Omental fat pad (tissue), 3 donors: ENCODE measurements at regions not wholly inside any gene's neighbourhood (a gene's known extent, or its start where the extent isn't known, plus 50 kb on each side); places are given as distances from the start of the nearest gene placed in this dataset.
"Not testable (repeated sequence)": the region's sequence is repeated elsewhere in the genome, so short reads cannot be mapped to it uniquely, and the experiment has no call there.

ENCODE experiments used
- ATAC-seq: fragments of 150-250 bp; one replicate; pipeline ENCODE4 v1.9.1; 2016; ENCODE audit warnings: mild to moderate bottlenecking, moderate library complexity; ENCODE audit not compliant: low FRiP score
- DNase-seq: peaks from one replicate; pipeline ENCODE4 v3.0.0-alpha.2; 2019; ENCODE audit warnings: low spot score
- TF ChIP-seq, protein P1 (sequence below), 3 donors: fragments of 450-650 bp; IDR thresholded peaks; one replicate each; pipeline ENCODE4 v1.5.1; 2016 to 2017; ENCODE audit warnings: antibody characterized with exemption in 3 of 3, mild to moderate bottlenecking in 3 of 3, moderate library complexity in 2 of 3

DNA sequence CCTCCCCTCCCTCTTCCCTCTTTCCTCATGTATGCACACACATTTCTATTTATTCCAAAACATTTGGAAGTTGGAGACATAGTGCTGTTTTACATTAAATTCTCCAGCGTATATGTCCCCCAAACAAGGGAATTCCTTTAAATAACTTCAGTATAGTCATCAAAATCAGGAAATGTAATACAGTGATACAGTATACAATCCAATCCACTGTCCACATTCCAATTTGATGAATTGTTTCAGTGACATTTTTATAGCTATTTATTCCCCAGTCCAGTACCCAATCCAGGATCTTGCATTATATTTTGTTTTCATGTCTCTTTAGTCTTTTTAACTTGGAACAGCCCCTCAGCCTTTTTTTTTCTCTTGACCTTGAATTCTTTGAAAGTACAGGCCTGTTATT, 233.0 kb downstream of the DKK2 start:
- DNase-seq, result no peak
- no peak for ATAC-seq
- TF ChIP-seq, protein P1, sequence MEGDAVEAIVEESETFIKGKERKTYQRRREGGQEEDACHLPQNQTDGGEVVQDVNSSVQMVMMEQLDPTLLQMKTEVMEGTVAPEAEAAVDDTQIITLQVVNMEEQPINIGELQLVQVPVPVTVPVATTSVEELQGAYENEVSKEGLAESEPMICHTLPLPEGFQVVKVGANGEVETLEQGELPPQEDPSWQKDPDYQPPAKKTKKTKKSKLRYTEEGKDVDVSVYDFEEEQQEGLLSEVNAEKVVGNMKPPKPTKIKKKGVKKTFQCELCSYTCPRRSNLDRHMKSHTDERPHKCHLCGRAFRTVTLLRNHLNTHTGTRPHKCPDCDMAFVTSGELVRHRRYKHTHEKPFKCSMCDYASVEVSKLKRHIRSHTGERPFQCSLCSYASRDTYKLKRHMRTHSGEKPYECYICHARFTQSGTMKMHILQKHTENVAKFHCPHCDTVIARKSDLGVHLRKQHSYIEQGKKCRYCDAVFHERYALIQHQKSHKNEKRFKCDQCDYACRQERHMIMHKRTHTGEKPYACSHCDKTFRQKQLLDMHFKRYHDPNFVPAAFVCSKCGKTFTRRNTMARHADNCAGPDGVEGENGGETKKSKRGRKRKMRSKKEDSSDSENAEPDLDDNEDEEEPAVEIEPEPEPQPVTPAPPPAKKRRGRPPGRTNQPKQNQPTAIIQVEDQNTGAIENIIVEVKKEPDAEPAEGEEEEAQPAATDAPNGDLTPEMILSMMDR (IDR thresholded peaks at IDR 0.05), result no peak

DNA sequence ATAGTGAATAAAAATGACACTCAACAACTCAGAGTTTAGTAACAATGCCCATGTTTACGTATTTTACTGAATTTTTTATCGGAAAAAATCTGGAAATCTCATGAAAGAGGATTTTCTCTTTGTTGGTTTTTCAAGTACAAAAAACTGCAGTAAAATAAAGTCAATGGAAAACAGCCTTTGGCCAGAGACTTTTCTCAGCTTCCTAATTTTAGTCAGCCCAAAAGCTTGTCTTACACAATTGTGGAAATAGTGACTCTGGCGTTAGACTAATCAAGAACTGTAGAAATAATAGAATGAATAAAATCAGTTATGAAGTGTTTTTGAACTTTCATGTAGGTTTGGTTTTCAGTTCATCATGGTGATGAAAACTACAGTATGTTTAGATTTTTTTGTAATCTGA, 234.7 kb downstream of the DKK2 start:
- DNase-seq (no peak), ATAC-seq (no peak)
- TF ChIP-seq, protein P1 (IDR thresholded peaks at IDR 0.05), result no peak

DNA sequence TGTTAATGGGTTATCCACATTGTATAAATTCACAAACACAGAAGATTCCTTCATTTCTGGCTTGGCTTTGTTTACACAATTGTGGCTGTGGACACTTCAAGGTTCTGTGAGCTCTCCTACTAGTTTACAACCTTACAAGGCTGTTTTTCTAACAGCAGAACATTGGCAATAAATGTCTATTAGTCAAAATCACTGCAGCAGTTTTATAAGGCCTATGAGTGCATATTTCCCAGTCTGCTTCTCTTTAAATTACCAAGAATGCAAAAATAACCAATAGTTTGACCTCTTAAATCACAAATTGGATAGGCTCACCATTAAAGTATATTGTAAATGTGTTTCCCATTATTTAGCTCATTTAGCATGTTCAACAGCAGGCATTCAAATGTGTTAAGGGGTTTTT, 239.2 kb downstream of the DKK2 start:
- ATAC-seq (no peak), DNase-seq (no peak)
- TF ChIP-seq, protein P1 (IDR thresholded peaks at IDR 0.05), result no peak

DNA sequence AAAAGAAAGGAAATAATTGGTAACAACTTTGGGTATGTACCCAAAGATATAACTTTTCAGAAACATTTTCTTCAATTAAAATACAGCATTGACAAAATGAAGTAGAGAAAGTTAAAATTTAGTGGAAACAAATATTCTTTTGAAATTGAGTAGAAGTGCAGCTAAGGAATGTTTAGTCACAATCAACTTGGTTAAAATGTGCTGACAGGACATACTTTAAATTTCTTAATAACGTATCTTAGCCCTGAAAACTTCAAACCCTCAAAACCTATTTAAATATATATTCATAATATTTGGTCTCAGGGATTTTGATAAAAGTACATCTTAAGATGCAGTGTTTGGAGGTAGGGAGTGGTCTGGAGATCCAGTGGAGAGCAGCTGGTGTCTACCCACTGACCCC, 240.8 kb downstream of the DKK2 start:
- TF ChIP-seq, protein P1 (IDR thresholded peaks at IDR 0.05), result no peak
- no peak for ATAC-seq
- DNase-seq, result no peak

DNA sequence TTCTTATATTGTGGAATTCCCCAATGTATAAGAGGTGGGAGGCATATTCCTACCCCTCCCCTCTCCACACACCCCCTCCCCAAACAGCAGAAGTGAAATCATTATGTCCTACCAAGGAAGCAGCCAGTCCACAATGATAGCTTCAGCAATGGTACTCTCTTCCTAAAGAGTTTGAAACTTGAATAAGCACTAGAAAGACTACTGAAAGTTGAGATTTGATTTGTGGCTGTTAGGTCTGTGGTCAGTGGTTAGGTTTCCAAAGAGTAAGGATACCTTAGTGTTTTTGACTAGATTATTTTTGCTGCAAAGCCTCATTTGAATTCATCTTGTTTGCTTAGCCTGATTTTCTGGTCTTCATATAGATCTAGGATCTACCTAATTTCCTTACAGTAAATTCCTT, 242.2 kb downstream of the DKK2 start:
- no peak for DNase-seq

DNA sequence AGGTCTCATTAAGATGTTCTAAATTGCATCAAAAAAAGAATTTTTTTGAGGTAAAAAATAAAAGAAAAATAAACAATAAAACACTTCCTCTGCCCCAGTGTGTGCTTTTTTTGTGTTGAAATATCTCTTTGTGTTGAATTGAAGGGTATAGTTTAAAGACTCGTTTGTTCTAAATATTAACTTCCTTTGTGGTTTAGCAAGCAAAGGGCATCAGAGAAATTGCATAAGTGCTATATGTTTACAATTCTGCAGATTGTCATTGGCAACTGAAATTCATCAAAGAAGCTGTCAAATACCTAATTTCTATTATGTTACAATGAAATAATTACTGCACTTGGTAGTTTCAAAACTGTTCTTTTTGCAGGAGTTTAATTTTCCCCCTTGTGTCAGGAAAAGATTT, 260.5 kb downstream of the DKK2 start:
- no peak for DNase-seq
- TF ChIP-seq, protein P1 (IDR thresholded peaks at IDR 0.05), result no peak
- ATAC-seq, result no peak

More for the DNA sequence above, 242.2 kb downstream of the DKK2 start:
- TF ChIP-seq, protein P1 (IDR thresholded peaks at IDR 0.05), result no peak
- no peak for ATAC-seq

DNA sequence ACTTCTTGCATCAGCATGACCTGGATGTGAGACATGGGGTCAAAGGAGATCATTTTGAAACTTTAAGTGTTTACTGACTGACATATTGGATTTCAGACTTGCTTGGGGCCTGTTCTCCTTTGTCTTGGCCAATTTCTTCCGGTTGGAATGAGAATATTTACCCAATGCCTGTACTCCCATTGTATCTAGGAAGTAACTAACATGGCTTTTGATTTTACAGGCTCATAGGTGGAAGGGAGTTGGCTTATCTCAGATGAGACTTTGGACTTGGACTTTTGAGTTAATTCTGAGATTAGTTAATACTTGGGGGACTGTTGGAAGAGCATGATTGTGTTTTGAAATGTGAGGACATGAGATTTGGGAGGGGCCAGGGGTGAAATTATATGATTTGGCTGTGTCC, 262.1 kb downstream of the DKK2 start:
- DNase-seq, ATAC-seq: not testable (repeated sequence)
